H9 (cell line): ENCODE measurements at regions not wholly inside any gene's neighbourhood (a gene's known extent, or its start where the extent isn't known, plus 50 kb on each side); places are given as distances from the start of the nearest gene placed in this dataset.

Experiments
- DNase-seq: peaks from one replicate; pipeline ENCODE4 v3.0.0-alpha.2; 2017
- H2AFZ ChIP-seq: one replicate; pipeline ENCODE4 v1.6.1; 2013; ENCODE audit warnings: mild to moderate bottlenecking, low read length, control low read depth, moderate library complexity
- H2AK5ac ChIP-seq: 2 replicates; pipeline ENCODE4 v1.6.1; 2013; ENCODE audit warnings: low read length, control low read depth, mixed read lengths; ENCODE audit not compliant: insufficient read length
- H2BK120ac ChIP-seq: one replicate; pipeline ENCODE4 v1.6.1; 2013; ENCODE audit warnings: low read depth, mild to moderate bottlenecking, low read length, control low read depth, inconsistent platforms; ENCODE audit not compliant: poor library complexity, severe bottlenecking
- H2BK12ac ChIP-seq: 2 replicates; pipeline ENCODE4 v1.6.1; 2013; ENCODE audit warnings: low read length, control low read depth, mixed read lengths, low read depth; ENCODE audit not compliant: insufficient read length
- H2BK15ac ChIP-seq: 2 replicates; pipeline ENCODE4 v1.6.1; 2013; ENCODE audit warnings: low read depth, low read length, control low read depth
- H2BK20ac ChIP-seq: one replicate; pipeline ENCODE4 v1.6.1; 2013; ENCODE audit warnings: low read depth, mild to moderate bottlenecking, low read length, control low read depth, inconsistent platforms; ENCODE audit not compliant: poor library complexity, severe bottlenecking
- H2BK5ac ChIP-seq: 2 replicates; pipeline ENCODE4 v1.6.1; 2013; ENCODE audit warnings: low read length, control low read depth, mixed read lengths; ENCODE audit not compliant: insufficient read length
- H3K14ac ChIP-seq: 2 replicates; pipeline ENCODE4 v1.6.1; 2013; ENCODE audit warnings: low read length, control low read depth; ENCODE audit not compliant: insufficient read depth
- H3K18ac ChIP-seq: 2 replicates; pipeline ENCODE4 v1.6.1; 2013; ENCODE audit warnings: low read depth, mild to moderate bottlenecking, mixed read lengths, low read length, control low read depth; ENCODE audit not compliant: insufficient read length
- H3K23ac ChIP-seq: 2 replicates; pipeline ENCODE4 v1.6.1; 2013; ENCODE audit warnings: low read length, control low read depth, mixed read lengths, low read depth; ENCODE audit not compliant: insufficient read length
- H3K23me2 ChIP-seq: 2 replicates; pipeline ENCODE4 v1.6.1; 2013; ENCODE audit warnings: low read depth, mild to moderate bottlenecking, mixed read lengths, low read length, control low read depth; ENCODE audit not compliant: insufficient read length, poor library complexity, severe bottlenecking
- H3K27ac ChIP-seq: 2 replicates; pipeline ENCODE4 v1.5.1; 2013; ENCODE audit warnings: low read length, control low read depth, mixed read lengths, low read depth; ENCODE audit not compliant: insufficient read length
- H3K27me3 ChIP-seq: 2 replicates; pipeline ENCODE4 v1.6.1; 2013; ENCODE audit warnings: low read length, control low read depth, inconsistent platforms; ENCODE audit not compliant: insufficient read depth
- H3K4ac ChIP-seq: 2 replicates; pipeline ENCODE4 v1.6.1; 2013; ENCODE audit warnings: low read depth, mild to moderate bottlenecking, control low read depth, inconsistent platforms, low read length, moderate library complexity
- H3K4me1 ChIP-seq: 2 replicates; pipeline ENCODE4 v1.6.1; 2013; ENCODE audit warnings: low read length, control low read depth, inconsistent platforms; ENCODE audit not compliant: insufficient read depth
- H3K4me2 ChIP-seq: 2 replicates; pipeline ENCODE4 v1.6.1; 2013; ENCODE audit warnings: low read length, control low read depth, mixed read lengths; ENCODE audit not compliant: insufficient read length, insufficient read depth
- H3K56ac ChIP-seq: 2 replicates; pipeline ENCODE4 v1.6.1; 2013; ENCODE audit warnings: low read depth, mild to moderate bottlenecking, mixed read lengths, low read length, control low read depth; ENCODE audit not compliant: insufficient read length
- H3K79me1 ChIP-seq: 2 replicates; pipeline ENCODE4 v1.6.1; 2013; ENCODE audit warnings: low read depth, mild to moderate bottlenecking, moderate library complexity, low read length, control low read depth, inconsistent platforms; ENCODE audit not compliant: insufficient read depth, poor library complexity, severe bottlenecking
- H3K79me2 ChIP-seq: 2 replicates; pipeline ENCODE4 v1.6.1; 2013; ENCODE audit warnings: low read length, control low read depth, inconsistent platforms; ENCODE audit not compliant: insufficient read depth
- H3K9ac ChIP-seq: 2 replicates; pipeline ENCODE4 v1.6.1; 2013; ENCODE audit warnings: low read length, control low read depth, mixed read lengths; ENCODE audit not compliant: insufficient read length; ENCODE audit errors: extremely low read depth
- H3K9me3 ChIP-seq: one replicate; pipeline ENCODE4 v1.6.1; 2013; ENCODE audit warnings: low read depth, low read length, inconsistent platforms; ENCODE audit not compliant: control insufficient read depth
- H3T11ph ChIP-seq: one replicate; pipeline ENCODE4 v1.6.1; 2013; ENCODE audit warnings: mild to moderate bottlenecking, low read length, control low read depth, inconsistent platforms
- H4K20me1 ChIP-seq: one replicate; pipeline ENCODE4 v1.6.1; 2013; ENCODE audit not compliant: control insufficient read depth, insufficient read length, insufficient read depth
- H4K5ac ChIP-seq: 2 replicates; pipeline ENCODE4 v1.6.1; 2013; ENCODE audit warnings: low read depth, mild to moderate bottlenecking, mixed read lengths, low read length, control low read depth; ENCODE audit not compliant: insufficient read length
- H4K8ac ChIP-seq: replicated peaks from 2 replicates; pipeline ENCODE4 v1.6.1; 2013; ENCODE audit warnings: low read length, control low read depth, mixed read lengths, low read depth; ENCODE audit not compliant: insufficient read length
- H4K91ac ChIP-seq: 2 replicates; pipeline ENCODE4 v1.6.1; 2013; ENCODE audit warnings: low read depth, mild to moderate bottlenecking, moderate library complexity, mixed read lengths, low read length, control low read depth; ENCODE audit not compliant: insufficient read length
- H3K27ac Mint-ChIP-seq, 3 experiments: 2 replicates in 2 of 3; 3 replicates in 1 of 3; pipeline ENCODE4 v1.8.0; 2020 to 2021; ENCODE audit warnings: mixed read lengths in 3 of 3, mild to moderate bottlenecking in 1 of 3, moderate library complexity in 1 of 3
- H3K27me3 Mint-ChIP-seq: 2 replicates; pipeline ENCODE4 v1.8.0; 2021; ENCODE audit warnings: low read depth, mild to moderate bottlenecking, moderate library complexity, mixed read lengths
- H3K36me3 Mint-ChIP-seq, 3 experiments: 2 replicates in 2 of 3; 3 replicates in 1 of 3; pipeline ENCODE4 v1.8.0; 2020 to 2021; ENCODE audit warnings: low read depth in 3 of 3, mixed read lengths in 3 of 3; ENCODE audit not compliant: insufficient read depth in 1 of 3
- H3K4me1 Mint-ChIP-seq, 2 experiments: 2 replicates each; pipeline ENCODE4 v1.8.0; 2020; ENCODE audit warnings: mixed read lengths in 2 of 2
- H3K4me3 Mint-ChIP-seq, 2 experiments: 2 replicates in 1 of 2; 3 replicates in 1 of 2; pipeline ENCODE4 v1.8.0; 2020 to 2021; ENCODE audit warnings: mild to moderate bottlenecking in 2 of 2, mixed read lengths in 2 of 2, moderate library complexity in 1 of 2
- H3K9me3 Mint-ChIP-seq, 2 experiments: 2 replicates in 1 of 2; 3 replicates in 1 of 2; pipeline ENCODE4 v1.8.0; 2020; ENCODE audit warnings: mild to moderate bottlenecking in 2 of 2, mixed read lengths in 2 of 2, moderate library complexity in 1 of 2
- WGBS: extraction: QIAGEN DNeasy Blood & Tissue Kit; methylation state at CpG from one replicate; pipeline ENCODE4 v1.1.7; 2013; ENCODE audit warnings: missing lambda C conversion rate, low lambda C conversion rate, mixed read lengths; ENCODE audit not compliant: insufficient read length; ENCODE audit errors: extremely low coverage; 5-methylcytosine and 5-hydroxymethylcytosine counted together
- TF ChIP-seq, protein P1 (sequence below): fragments of 200-600 bp; sonication (generic); conservative IDR thresholded peaks from 3 replicates; pipeline ENCODE4 v1.8.0; 2021; ENCODE audit warnings: antibody characterized with exemption, mild to moderate bottlenecking

DNA sequence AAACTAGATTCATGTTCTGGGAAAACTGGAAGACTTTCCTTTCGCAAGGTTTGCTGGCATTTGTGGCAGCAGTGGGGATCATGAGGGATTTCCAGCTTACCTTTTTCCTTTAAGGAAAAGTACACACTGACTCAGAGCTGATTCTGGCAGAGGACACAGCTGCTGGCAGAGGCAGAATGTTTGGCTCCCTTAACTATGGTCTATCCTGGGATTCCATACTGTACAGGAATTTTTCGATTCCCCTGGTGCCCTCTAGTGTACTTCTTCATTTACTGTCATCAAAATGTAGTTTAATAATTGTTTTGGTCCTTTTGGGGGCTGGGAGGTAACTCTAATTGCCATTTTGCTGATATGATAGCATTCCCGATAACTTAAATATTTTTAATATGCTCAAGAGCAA is 152.7 kb downstream of the GABRG1 start:
- H3K27me3 Mint-ChIP-seq = no peaks in the 10 kb centered on the region
- Histone ChIP-seq H3K4me1 (no peaks in the 10 kb centered on the region), H3K23me2 (no peaks in the 10 kb centered on the region)

More for the DNA sequence above, 152.7 kb downstream of the GABRG1 start:
- H3K18ac ChIP-seq = no peak overlapping the region
- H3K27me3 ChIP-seq = no peaks in the 10 kb centered on the region
- no peak for DNase-seq
- Mint-ChIP-seq H3K4me3 (no peak overlapping the region), H3K36me3 (peaks cover 0 to 7% (median 5%) of the 10 kb centered on the region in 3 experiments; a peak in 4 of 7 replicates), H3K27ac (no peak overlapping the region), H3K9me3 (peaks cover 9 to 13% of the 10 kb centered on the region in 2 experiments), H3K4me1 (no peaks in the 10 kb centered on the region)
- no peak overlapping the region for H3K4me2 ChIP-seq
- H3K79me2 ChIP-seq = no peaks in the 10 kb centered on the region
- no peak overlapping the region for H3K4ac ChIP-seq
- H3K79me1 ChIP-seq = no peaks in the 10 kb centered on the region
- H2AK5ac ChIP-seq = no peak overlapping the region
- H3K56ac ChIP-seq = no peak overlapping the region
- no peak overlapping the region for H3K27ac ChIP-seq
- H4K91ac ChIP-seq = no peak overlapping the region
- no peak overlapping the region for H4K5ac ChIP-seq
- no peak overlapping the region for H2BK15ac ChIP-seq
- no peaks in the 10 kb centered on the region for H3K9me3 ChIP-seq
- no peak overlapping the region for H2BK20ac ChIP-seq
- no CpG with 5 or more reads among the region's 3 CpGs for WGBS
- H3K23ac ChIP-seq = no peak overlapping the region
- H3T11ph ChIP-seq = no peak overlapping the region
- no peak overlapping the region for H2BK5ac ChIP-seq
- H2AFZ ChIP-seq = no peak overlapping the region
- TF ChIP-seq, protein P1, sequence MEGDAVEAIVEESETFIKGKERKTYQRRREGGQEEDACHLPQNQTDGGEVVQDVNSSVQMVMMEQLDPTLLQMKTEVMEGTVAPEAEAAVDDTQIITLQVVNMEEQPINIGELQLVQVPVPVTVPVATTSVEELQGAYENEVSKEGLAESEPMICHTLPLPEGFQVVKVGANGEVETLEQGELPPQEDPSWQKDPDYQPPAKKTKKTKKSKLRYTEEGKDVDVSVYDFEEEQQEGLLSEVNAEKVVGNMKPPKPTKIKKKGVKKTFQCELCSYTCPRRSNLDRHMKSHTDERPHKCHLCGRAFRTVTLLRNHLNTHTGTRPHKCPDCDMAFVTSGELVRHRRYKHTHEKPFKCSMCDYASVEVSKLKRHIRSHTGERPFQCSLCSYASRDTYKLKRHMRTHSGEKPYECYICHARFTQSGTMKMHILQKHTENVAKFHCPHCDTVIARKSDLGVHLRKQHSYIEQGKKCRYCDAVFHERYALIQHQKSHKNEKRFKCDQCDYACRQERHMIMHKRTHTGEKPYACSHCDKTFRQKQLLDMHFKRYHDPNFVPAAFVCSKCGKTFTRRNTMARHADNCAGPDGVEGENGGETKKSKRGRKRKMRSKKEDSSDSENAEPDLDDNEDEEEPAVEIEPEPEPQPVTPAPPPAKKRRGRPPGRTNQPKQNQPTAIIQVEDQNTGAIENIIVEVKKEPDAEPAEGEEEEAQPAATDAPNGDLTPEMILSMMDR = no peak
- H2BK12ac ChIP-seq = no peak overlapping the region
- no peak overlapping the region for H3K9ac ChIP-seq
- H2BK120ac ChIP-seq = no peak overlapping the region
- H3K14ac ChIP-seq = no peak overlapping the region
- H4K20me1 ChIP-seq = no peaks in the 10 kb centered on the region
- no peak overlapping the region for H4K8ac ChIP-seq
